Trophoblast cell (in vitro differentiated cells and primary cell): ENCODE measurements at regions not wholly inside any gene's neighbourhood (a gene's known extent, or its start where the extent isn't known, plus 50 kb on each side); places are given as distances from the start of the nearest gene placed in this dataset.

ENCODE experiments used
- DNase-seq, 2 donors: peaks; one replicate each; pipeline ENCODE4 v3.0.0-alpha.2; 2016
- H2AFZ ChIP-seq: 2 replicates; pipeline ENCODE4 v1.6.1; 2013; ENCODE audit warnings: low read length, moderate library complexity, mild to moderate bottlenecking; ENCODE audit not compliant: insufficient read depth, poor library complexity
- H2AK5ac ChIP-seq: 2 replicates; pipeline ENCODE4 v1.6.1; 2013; ENCODE audit warnings: mild to moderate bottlenecking, low read length
- H2BK120ac ChIP-seq: 2 replicates; pipeline ENCODE4 v1.6.1; 2013; ENCODE audit warnings: low read length, mild to moderate bottlenecking, moderate library complexity; ENCODE audit not compliant: insufficient read depth, poor library complexity
- H2BK12ac ChIP-seq: 2 replicates; pipeline ENCODE4 v1.6.1; 2013; ENCODE audit warnings: mild to moderate bottlenecking, low read length, moderate library complexity
- H2BK5ac ChIP-seq: 2 replicates; pipeline ENCODE4 v1.6.1; 2013; ENCODE audit warnings: low read length, low read depth, moderate library complexity, mild to moderate bottlenecking; ENCODE audit not compliant: poor library complexity
- H3K14ac ChIP-seq: 2 replicates; pipeline ENCODE4 v1.6.1; 2013; ENCODE audit warnings: mild to moderate bottlenecking, low read length
- H3K18ac ChIP-seq: 2 replicates; pipeline ENCODE4 v1.6.1; 2013; ENCODE audit warnings: mild to moderate bottlenecking, low read length
- H3K23ac ChIP-seq: 2 replicates; pipeline ENCODE4 v1.6.1; 2013; ENCODE audit warnings: low read length
- H3K27ac ChIP-seq: 2 replicates; pipeline ENCODE4 v1.5.1; 2013; ENCODE audit warnings: low read depth, mild to moderate bottlenecking, inconsistent platforms, low read length, moderate library complexity
- H3K27me3 ChIP-seq: 2 replicates; pipeline ENCODE4 v1.6.1; 2013; ENCODE audit warnings: inconsistent platforms, mild to moderate bottlenecking, low read length, moderate library complexity; ENCODE audit not compliant: insufficient read depth
- H3K36me3 ChIP-seq, 2 experiments: 1 replicate in 1 of 2; 2 replicates in 1 of 2; pipeline ENCODE4 v1.6.1; 2013; ENCODE audit warnings: low read length in 2 of 2, mild to moderate bottlenecking in 2 of 2, moderate library complexity in 1 of 2; ENCODE audit not compliant: insufficient read depth in 2 of 2, control insufficient read depth in 1 of 2
- H3K4ac ChIP-seq: 2 replicates; pipeline ENCODE4 v1.6.1; 2013; ENCODE audit warnings: low read depth, mild to moderate bottlenecking, low read length, moderate library complexity
- H3K4me1 ChIP-seq, 2 experiments: 1 replicate in 1 of 2; 2 replicates in 1 of 2; pipeline ENCODE4 v1.6.1; 2013; ENCODE audit warnings: low read length in 2 of 2, mild to moderate bottlenecking in 2 of 2, moderate library complexity in 1 of 2; ENCODE audit not compliant: insufficient read depth in 2 of 2, control insufficient read depth in 1 of 2
- H3K4me2 ChIP-seq: 2 replicates; pipeline ENCODE4 v1.6.1; 2013; ENCODE audit warnings: inconsistent platforms, mild to moderate bottlenecking, low read length, moderate library complexity
- H3K4me3 ChIP-seq: 2 replicates; pipeline ENCODE4 v1.5.1; 2013; ENCODE audit warnings: mild to moderate bottlenecking, low read depth, low read length, inconsistent platforms
- H3K79me1 ChIP-seq: one replicate; pipeline ENCODE4 v1.6.1; 2013; ENCODE audit warnings: low read length
- H3K79me2 ChIP-seq: 2 replicates; pipeline ENCODE4 v1.6.1; 2013; ENCODE audit warnings: low read length, mild to moderate bottlenecking; ENCODE audit not compliant: control insufficient read depth, insufficient read depth, poor library complexity
- H3K9ac ChIP-seq: 2 replicates; pipeline ENCODE4 v1.6.1; 2013; ENCODE audit warnings: mild to moderate bottlenecking, low read length
- H3K9me3 ChIP-seq: 2 replicates; pipeline ENCODE4 v1.6.1; 2013; ENCODE audit warnings: low read depth, mild to moderate bottlenecking, control low read depth, inconsistent platforms, low read length; ENCODE audit not compliant: insufficient read depth
- H4K12ac ChIP-seq: 2 replicates; pipeline ENCODE4 v1.6.1; 2013; ENCODE audit warnings: low read depth, mild to moderate bottlenecking, low read length, moderate library complexity
- H4K8ac ChIP-seq: 2 replicates; pipeline ENCODE4 v1.6.1; 2013; ENCODE audit warnings: low read depth, mild to moderate bottlenecking, low read length, moderate library complexity
- H4K91ac ChIP-seq: one replicate; pipeline ENCODE4 v1.6.1; 2013; ENCODE audit warnings: low read depth, mild to moderate bottlenecking, low read length, moderate library complexity
- WGBS: extraction: QIAGEN DNeasy Blood & Tissue Kit; methylation state at CpG from one replicate; pipeline ENCODE4 v1.1.7; 2013; ENCODE audit warnings: missing lambda C conversion rate; ENCODE audit not compliant: insufficient read length, insufficient coverage; ENCODE audit errors: extremely low coverage; 5-methylcytosine and 5-hydroxymethylcytosine counted together

DNA sequence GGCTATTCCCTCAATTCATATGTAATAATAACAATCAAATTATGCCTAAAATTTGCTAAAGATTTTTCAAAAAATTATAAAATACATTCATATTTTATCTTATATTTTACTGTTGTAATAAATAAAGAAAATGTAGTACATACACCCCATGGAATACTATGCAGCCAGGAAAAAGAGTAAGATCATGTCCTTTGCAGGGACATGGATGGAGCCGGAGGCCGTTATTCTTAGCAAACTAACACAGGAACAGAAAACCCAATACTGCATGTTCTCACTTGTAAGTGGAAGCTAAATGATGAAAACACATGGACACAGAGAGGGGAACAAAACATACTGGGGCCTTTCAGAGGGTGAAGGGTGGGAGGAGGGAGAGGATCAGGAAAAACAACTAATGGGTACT lies 584.2 kb upstream of the MMS22L start:
- Histone ChIP-seq H2AFZ (no peak overlapping the region), H3K18ac (no peak overlapping the region), H3K4me2 (no peak overlapping the region), H4K12ac (no peak overlapping the region), H3K14ac (no peak overlapping the region), H3K9me3 (no peaks in the 10 kb centered on the region), H3K4ac (no peak overlapping the region), H2AK5ac (no peak overlapping the region), H3K23ac (no peak overlapping the region), H3K27me3 (no peaks in the 10 kb centered on the region), H3K27ac (no peak overlapping the region), H3K79me1 (no peaks in the 10 kb centered on the region), H2BK12ac (no peak overlapping the region), H3K79me2 (no peaks in the 10 kb centered on the region), H4K8ac (no peak overlapping the region), H2BK120ac (no peak overlapping the region), H4K91ac (no peak overlapping the region), H3K4me3 (no peak overlapping the region), H3K36me3 (no peaks in the 10 kb centered on the region), H2BK5ac (no peak overlapping the region), H3K9ac (no peak overlapping the region), H3K4me1 (no peaks in the 10 kb centered on the region)
- DNase-seq = no peak
- WGBS = no CpG with 5 or more reads among the region's 2 CpGs

DNA sequence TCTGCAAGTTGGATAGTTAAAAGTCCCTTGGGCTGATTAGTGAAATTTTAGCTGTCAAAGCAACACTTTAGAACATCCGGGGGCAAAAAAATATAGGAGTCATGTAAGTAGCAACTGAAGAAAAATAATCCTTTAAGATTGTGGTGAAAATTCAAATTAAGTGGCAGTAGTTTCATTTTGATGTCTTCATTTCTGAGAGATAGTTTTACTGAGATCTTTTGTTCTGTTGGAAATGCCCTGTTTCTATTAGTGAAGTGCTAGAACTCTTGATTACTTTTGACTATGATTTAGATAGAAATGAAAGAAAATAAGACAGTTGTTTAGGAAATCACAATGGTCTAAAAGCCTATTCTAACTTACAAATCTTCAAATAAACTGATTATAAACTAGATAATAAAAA lies 587.3 kb upstream of the MMS22L start:
- H3K27me3 ChIP-seq = no peaks in the 10 kb centered on the region
- H4K8ac ChIP-seq = no peak overlapping the region
- H3K14ac ChIP-seq = no peak overlapping the region
- DNase-seq = no peak
- no peaks in the 10 kb centered on the region for H3K79me1 ChIP-seq
- no peak overlapping the region for H3K4me3 ChIP-seq
- no peaks in the 10 kb centered on the region for H3K79me2 ChIP-seq
- H3K4me1 ChIP-seq = no peaks in the 10 kb centered on the region
- H4K91ac ChIP-seq = no peak overlapping the region
- no peak overlapping the region for H3K4me2 ChIP-seq
- H2BK120ac ChIP-seq = no peak overlapping the region
- no peak overlapping the region for H3K18ac ChIP-seq
- no peak overlapping the region for H2BK5ac ChIP-seq
- no CpG with 5 or more reads among the region's 1 CpG for WGBS
- H2BK12ac ChIP-seq = no peak overlapping the region
- no peaks in the 10 kb centered on the region for H3K9me3 ChIP-seq
- no peak overlapping the region for H4K12ac ChIP-seq
- H2AFZ ChIP-seq = no peak overlapping the region
- no peak overlapping the region for H3K27ac ChIP-seq
- H3K4ac ChIP-seq = no peak overlapping the region
- no peaks in the 10 kb centered on the region for H3K36me3 ChIP-seq
- H2AK5ac ChIP-seq = no peak overlapping the region
- H3K23ac ChIP-seq = no peak overlapping the region
- H3K9ac ChIP-seq = no peak overlapping the region

DNA sequence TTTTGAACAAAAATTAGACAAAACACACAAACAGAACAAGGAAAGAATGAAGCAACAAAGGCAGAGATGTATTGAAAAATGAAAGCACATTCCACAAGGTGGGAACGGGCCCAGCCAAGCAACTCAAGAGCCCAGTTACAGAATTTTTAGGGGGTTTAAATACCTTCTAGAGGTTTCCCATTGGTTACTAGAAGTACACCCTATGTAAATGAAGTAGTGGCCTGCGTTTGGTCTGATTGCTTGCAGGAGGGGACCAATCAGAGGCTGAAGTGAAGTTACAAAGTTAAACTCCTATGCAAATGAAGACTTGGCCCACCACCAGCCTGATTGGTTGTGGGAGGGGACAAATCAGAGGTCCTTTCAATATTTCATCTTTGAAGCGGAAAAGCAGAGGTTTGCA lies 593.7 kb upstream of the MMS22L start:
- Histone ChIP-seq H3K79me2 (no peaks in the 10 kb centered on the region), H3K27ac (no peak overlapping the region), H3K4ac (no peak overlapping the region), H4K91ac (no peak overlapping the region), H2BK12ac (no peak overlapping the region), H4K12ac (no peak overlapping the region), H3K4me1 (no peaks in the 10 kb centered on the region), H3K18ac (no peak overlapping the region), H3K9ac (no peak overlapping the region), H3K27me3 (no peaks in the 10 kb centered on the region), H3K36me3 (no peaks in the 10 kb centered on the region), H3K23ac (no peak overlapping the region), H3K9me3 (no peaks in the 10 kb centered on the region), H2AK5ac (no peak overlapping the region), H4K8ac (no peak overlapping the region), H2BK120ac (no peak overlapping the region), H2AFZ (no peak overlapping the region), H3K4me2 (no peak overlapping the region), H3K79me1 (no peaks in the 10 kb centered on the region), H3K14ac (no peak overlapping the region), H3K4me3 (no peak overlapping the region), H2BK5ac (no peak overlapping the region)
- no peak for DNase-seq
- WGBS = no CpG with 5 or more reads among the region's 3 CpGs

GRCh38 chr6:97882755-97883154 lies 599.7 kb upstream of the MMS22L start:
- DNase-seq = no peak
- no peaks in the 10 kb centered on the region for H3K79me2 ChIP-seq
- H2BK5ac ChIP-seq = no peak overlapping the region
- H2BK120ac ChIP-seq = no peak overlapping the region
- H3K4me3 ChIP-seq = no peak overlapping the region
- H3K4me2 ChIP-seq = no peak overlapping the region
- no peak overlapping the region for H3K27ac ChIP-seq
- no peaks in the 10 kb centered on the region for H3K4me1 ChIP-seq
- no peak overlapping the region for H3K23ac ChIP-seq
- no peaks in the 10 kb centered on the region for H3K27me3 ChIP-seq
- H3K18ac ChIP-seq = no peak overlapping the region
- no peak overlapping the region for H4K91ac ChIP-seq
- H3K79me1 ChIP-seq = no peaks in the 10 kb centered on the region
- H2AFZ ChIP-seq = no peak overlapping the region
- no peak overlapping the region for H3K9ac ChIP-seq
- no peak overlapping the region for H2AK5ac ChIP-seq
- no peak overlapping the region for H4K8ac ChIP-seq
- no peaks in the 10 kb centered on the region for H3K36me3 ChIP-seq
- H3K9me3 ChIP-seq = no peaks in the 10 kb centered on the region
- no peak overlapping the region for H2BK12ac ChIP-seq
- no peak overlapping the region for H3K4ac ChIP-seq
- no CpG with 5 or more reads among the region's 3 CpGs for WGBS
- no peak overlapping the region for H3K14ac ChIP-seq
- H4K12ac ChIP-seq = no peak overlapping the region
